ENCODE measurements at regions not wholly inside any gene's neighbourhood (a gene's known extent, or its start where the extent isn't known, plus 50 kb on each side); places are given as distances from the start of the nearest gene placed in this dataset.

DNA sequence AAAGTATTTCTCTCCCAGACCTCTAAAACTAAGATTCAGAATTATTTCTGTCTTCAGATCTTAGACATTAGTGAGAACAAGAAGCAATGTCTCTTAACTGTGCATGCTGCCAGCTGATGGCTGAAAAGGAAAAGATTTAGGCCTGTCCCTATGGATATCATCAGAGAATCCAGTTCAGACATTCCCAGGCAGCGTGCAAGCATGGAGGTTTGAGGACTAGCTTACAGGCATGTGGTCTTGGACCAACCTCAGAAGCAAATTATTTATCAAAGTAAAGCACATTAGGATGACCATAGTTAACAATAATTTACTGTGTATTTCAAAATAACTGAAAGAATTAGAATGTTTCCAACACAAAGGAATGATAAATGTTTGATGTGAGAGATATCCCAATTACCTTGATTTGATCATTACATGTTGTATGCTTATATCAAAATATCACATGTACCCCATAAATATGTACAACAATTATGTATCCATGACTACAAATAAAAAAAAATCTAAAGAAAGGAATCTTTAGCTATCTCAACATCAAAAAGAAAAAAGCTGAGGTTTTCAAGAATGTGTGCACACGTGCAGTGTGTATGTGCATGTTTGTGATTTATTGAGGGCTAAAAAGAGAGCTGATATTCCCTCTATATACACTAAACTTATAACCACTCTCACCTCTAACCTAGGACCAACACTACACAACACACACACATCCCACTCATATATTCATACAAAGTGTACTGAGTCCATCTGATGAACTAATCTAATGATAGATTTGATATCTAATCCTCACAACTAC is 108.9 kb upstream of the THBS1 start:
- DNase-seq: no peak

GRCh38 chr15:39472621-39473297 is 108.1 kb upstream of the THBS1 start:
- no peak for DNase-seq

GRCh38 chr15:39473298-39473947 is 107.5 kb upstream of the THBS1 start:
- DNase-seq: no peak

- no peak for DNase-seq
Observed at GRCh38 chr15:39474657-39475056, 106.2 kb upstream of the THBS1 start.

DNA sequence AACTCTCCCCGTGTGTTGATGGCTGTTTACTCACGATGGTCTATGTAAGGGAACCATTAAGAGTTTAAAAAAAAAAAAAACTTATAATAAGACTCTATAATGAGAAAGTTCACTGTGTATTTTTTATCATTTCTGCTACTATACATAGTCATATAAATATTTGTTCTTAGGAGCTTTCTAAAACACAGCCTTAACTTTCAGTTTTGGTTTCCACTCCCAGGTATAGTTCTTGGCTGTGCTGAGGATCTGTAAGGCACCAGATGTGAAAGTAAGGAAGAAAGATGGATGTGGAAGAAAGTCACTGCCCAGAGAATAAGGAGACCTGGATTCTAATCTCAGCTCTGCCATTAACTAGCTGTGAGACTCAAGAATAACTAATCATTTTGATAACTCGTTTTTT is 101.9 kb upstream of the THBS1 start:
- DNase-seq: no peak

- DNase-seq: no peak
Observed at GRCh38 chr15:39479911-39480310, 101.0 kb upstream of the THBS1 start.

DNA sequence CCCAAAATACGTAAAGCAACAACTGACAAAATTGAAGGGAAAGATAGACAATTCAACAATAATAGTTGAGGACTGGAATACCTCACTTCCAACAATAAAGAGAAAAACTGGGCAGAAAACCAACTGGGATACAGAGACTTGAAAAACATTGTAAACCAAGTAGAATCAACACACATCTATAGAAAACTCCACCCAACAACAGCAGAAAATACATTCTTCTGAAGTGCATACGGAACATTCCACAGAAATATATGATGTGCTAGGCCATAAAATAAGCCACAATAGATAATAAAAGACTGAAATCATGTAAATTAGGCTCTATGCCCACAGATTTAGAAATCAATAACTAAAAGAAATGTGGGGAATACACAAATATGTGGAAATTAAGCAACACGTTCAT is 98.4 kb upstream of the THBS1 start:
- DNase-seq: no peak

DNA sequence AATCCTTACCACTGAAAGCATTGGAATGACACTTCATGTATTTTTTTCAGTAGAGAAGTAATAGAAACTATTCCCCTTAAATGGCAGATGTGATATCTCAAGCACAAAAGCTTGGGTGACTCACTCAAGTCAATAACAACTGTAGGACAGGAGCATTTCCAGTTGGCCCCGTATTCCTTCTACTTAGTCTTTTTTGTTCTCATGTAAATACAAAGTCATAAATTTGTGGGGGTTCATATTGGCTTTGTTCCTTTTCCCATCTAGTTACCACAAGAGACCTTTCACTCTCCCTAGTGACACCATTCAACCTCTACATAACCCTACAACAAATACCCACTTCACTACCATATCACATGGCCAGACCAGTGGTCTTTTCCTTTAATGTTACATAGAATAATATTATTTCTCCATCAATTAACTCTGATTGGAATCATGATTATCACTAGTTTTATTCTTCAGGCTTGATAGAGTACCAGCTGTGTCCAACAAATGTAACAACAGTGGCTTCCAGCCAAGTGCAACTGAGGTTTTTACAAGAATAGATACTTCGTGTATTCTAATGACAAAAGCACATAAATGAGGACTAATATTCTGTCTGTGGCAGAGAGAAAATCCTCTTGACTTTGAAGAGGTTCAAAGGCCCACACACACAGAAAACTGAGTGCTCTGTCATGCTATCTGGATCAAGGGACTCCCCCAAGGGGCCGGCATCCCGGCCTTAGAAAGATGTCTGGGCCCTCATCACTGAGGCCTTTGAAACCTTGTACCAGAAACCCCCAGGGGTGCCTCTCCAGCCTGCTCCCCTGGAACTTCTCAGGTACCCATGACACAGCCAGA is 94.0 kb upstream of the THBS1 start:
- no peak for DNase-seq

GRCh38 chr15:39487458-39487735 is 93.5 kb upstream of the THBS1 start:
- no peak for DNase-seq

GRCh38 chr15:39488516-39488915 is 92.4 kb upstream of the THBS1 start:
- DNase-seq: no peak

DNA sequence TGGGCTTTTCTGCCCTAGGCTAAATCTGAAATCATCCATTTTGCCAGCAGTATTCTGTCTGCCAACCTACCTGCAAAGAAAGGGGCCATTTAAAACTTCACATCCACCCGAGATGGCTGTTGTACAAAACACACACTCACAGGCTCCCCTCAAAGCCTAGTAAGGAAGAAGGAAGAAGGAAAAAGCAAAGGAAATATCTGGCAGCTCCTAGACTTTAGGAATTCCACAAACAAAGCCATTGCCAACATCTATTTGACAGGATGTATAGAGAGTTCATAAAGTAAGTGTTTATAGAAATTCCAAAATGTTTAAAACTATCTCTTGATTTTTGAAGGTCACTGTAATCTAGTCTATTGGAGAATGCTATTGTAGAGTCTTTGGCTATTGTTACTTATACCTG is 91.9 kb upstream of the THBS1 start:
- DNase-seq: no peak

- no peak for DNase-seq
Observed at GRCh38 chr15:39491115-39491885, 89.6 kb upstream of the THBS1 start.

GRCh38 chr15:39491886-39492490 is 88.9 kb upstream of the THBS1 start:
- DNase-seq: no peak

- no peak for DNase-seq
Observed at GRCh38 chr15:39493424-39494067, 87.3 kb upstream of the THBS1 start.

- no peak for DNase-seq
Observed at GRCh38 chr15:39494462-39494861, 86.4 kb upstream of the THBS1 start.

GRCh38 chr15:39495871-39496840 is 84.7 kb upstream of the THBS1 start:
- DNase-seq: no peak

DNA sequence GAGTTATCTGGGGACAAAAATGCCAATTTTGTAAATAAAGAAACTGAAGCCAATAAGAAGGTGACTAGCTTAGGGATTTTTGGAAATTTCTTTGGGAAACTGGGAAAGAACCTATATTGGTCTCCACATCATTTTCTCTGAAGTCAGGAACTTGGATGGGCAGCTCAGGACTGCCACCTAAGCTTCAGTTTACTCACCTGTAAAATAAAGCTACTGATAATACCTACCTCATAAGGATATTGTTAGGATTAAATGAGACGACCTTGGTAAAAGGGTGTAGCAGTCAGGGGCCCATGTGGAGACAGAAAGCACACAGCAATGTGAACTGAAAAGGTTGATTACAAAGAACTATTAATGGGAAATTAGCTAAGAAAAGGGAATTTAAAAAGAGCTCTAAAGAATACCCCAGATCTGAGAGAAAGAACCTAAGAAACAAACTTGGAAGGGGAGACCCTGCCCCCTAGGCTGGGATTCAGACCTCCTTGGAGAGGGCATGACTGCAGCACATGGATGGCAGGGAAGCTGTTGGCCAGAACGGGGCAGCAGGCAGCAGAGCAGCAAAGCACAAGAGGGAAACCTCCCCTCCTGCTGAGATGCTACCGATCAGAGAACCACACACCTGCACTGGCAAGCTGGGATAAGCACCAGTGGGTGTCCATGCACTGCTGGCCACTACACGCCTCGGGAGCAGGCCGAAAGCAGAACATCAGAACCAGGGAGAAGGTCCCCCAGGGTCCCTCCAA is 83.7 kb upstream of the THBS1 start:
- DNase-seq: no peak

DNA sequence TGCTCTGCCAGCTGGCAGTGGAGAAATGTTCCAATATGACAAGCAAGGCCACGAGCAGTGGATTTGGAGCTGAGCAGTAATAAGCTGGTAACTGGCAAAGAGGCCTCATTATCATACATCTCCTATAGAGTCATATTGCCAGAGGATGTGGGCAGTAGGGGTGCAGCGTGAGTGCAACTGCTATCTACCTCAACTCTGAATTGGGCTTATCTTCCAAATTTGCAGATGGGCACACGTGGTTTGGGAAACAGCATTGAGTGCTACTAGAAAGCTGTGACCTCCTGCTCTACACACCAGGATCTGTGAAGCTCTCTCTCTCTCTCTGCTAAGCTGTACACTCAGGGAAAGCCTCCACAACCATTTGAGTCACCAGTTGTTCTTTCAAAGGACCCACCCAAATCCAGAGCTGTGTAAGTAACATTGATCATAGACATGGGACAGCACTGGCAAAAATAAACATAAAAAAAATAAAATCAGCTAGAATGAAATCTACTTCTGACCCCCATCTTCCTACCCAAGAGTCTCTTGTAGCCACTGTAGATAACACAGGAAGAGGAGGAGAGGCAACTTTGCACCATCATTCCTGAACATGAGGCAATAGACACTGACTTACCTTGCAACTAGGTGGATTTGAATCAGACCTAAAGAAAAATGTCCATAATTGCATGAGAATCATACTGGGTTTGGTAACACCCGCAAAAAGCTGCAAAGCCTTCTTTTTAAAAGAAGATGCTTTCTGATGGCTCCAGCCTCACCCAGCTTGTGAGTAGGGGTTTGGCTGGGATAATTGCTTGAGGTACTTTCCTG is 82.9 kb upstream of the THBS1 start:
- no peak for DNase-seq

GRCh38 chr15:39498629-39499028 is 82.2 kb upstream of the THBS1 start:
- DNase-seq: no peak
